ENCODE measurements at regions not wholly inside any gene's neighbourhood (a gene's known extent, or its start where the extent isn't known, plus 50 kb on each side); places are given as distances from the start of the nearest gene placed in this dataset.

DNA sequence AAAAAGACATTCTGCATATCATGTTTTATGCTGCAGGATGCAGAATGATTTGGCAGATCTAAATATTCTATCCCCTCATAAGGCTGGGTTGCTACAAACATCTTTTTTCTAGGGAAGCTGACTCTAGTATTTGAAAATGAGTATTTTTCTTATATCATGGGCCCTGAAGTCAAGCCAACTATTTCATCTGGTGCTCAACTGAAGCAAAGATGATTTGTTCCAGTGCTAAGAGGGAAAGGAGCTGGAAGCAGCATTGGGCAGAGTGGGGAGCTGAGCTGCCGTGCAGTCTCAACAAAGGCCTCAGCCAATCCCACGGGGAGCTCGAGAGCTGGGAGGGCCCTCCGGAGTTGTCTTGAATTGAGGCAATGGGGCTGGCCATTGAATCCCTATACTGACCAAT lies 155.3 kb upstream of the SLCO3A1 start:
- Histone ChIP-seq H3K4me2 (ENCODE audit: control insufficient read depth, insufficient read depth) (no peak overlapping the region), H3K4me1 (ENCODE audit: control insufficient read depth, insufficient read depth, low read length) (no peaks in the 10 kb centered on the region), H3K79me2 (ENCODE audit: control insufficient read depth, insufficient read depth, low read length) (no peaks in the 10 kb centered on the region), H3K9ac (ENCODE audit: control insufficient read depth, insufficient read depth, low read length) (no peak overlapping the region), H3K36me3 (ENCODE audit: control insufficient read depth in 2 of 2, insufficient read depth in 2 of 2, low read length in 1 of 2) (no peaks in the 10 kb centered on the region), H3K27ac (ENCODE audit: control insufficient read depth, insufficient read depth) (no peak overlapping the region), H3K27me3 (replicated peaks in 1 of 2; ENCODE audit: control insufficient read depth in 2 of 2, insufficient read depth in 2 of 2, low read length in 1 of 2) (no peaks in the 10 kb centered on the region; a peak in 1 of 4 replicates), H3K4me3 (no peak overlapping the region), H3K9me3 (replicated peaks; ENCODE audit: control insufficient read depth, insufficient read depth, low read length) (no peaks in the 10 kb centered on the region), H2AFZ (ENCODE audit: control insufficient read depth, low read depth, low read length) (no peak overlapping the region), H4K20me1 (ENCODE audit: control insufficient read depth, insufficient read depth) (no peaks in the 10 kb centered on the region)
- WGBS (ENCODE audit: insufficient coverage, insufficient replicate concordance, low lambda C conversion rate, missing lambda C conversion rate) = 39% methylated on average over 4 of the region's 4 CpGs
- ATAC-seq (no peak), DNase-seq (ENCODE audit: low read depth, low spot score) (no peak), FAIRE-seq (no peak)
- CTCF ChIA-PET = interaction anchor here (0.7 kb wide), 1 partner anchor 8 kb away, joined by 7 read pairs; no protein-coding TSS in a partner anchor
- RAD21 ChIA-PET (ENCODE audit: unreplicated experiment) = no interaction called here
- SMC1A ChIA-PET (ENCODE audit: uncharacterized antibody, unreplicated experiment) = no interaction called here
- TF ChIP-seq SREBF2 (IDR thresholded peaks at IDR 0.05; ENCODE audit: low read length) (no peak), SMARCA5 (IDR thresholded peaks at IDR 0.05) (no peak), PAX5 (IDR thresholded peaks at IDR 0.05; ENCODE audit: borderline replicate concordance, low read depth, low read length) (no peak), SRF (IDR thresholded peaks at IDR 0.05; ENCODE audit: low read depth in 2 of 2, low read length in 2 of 2) (no peak), JUND (IDR thresholded peaks at IDR 0.05; ENCODE audit: low read depth, low read length) (no peak), IRF4 (IDR thresholded peaks at IDR 0.05; ENCODE audit: low read depth, low read length) (no peak), GATAD2B (conservative IDR thresholded peaks at IDR 0.05; ENCODE audit: low read depth) (no peak), MTA3 (IDR thresholded peaks at IDR 0.05; ENCODE audit: borderline replicate concordance, low read length) (no peak), ZNF217 (IDR thresholded peaks at IDR 0.05) (no peak), NBN (IDR thresholded peaks at IDR 0.05) (no peak), EP300 (IDR thresholded peaks at IDR 0.05; ENCODE audit: borderline replicate concordance in 1 of 2, control insufficient read depth in 1 of 2, low read depth in 2 of 2, low read length in 2 of 2) (no peak), SMAD1 (IDR thresholded peaks at IDR 0.05; ENCODE audit: low read depth, partially characterized antibody) (no peak), KDM1A (IDR thresholded peaks at IDR 0.05; ENCODE audit: borderline replicate concordance) (no peak)
- TF ChIP-seq, protein P1, sequence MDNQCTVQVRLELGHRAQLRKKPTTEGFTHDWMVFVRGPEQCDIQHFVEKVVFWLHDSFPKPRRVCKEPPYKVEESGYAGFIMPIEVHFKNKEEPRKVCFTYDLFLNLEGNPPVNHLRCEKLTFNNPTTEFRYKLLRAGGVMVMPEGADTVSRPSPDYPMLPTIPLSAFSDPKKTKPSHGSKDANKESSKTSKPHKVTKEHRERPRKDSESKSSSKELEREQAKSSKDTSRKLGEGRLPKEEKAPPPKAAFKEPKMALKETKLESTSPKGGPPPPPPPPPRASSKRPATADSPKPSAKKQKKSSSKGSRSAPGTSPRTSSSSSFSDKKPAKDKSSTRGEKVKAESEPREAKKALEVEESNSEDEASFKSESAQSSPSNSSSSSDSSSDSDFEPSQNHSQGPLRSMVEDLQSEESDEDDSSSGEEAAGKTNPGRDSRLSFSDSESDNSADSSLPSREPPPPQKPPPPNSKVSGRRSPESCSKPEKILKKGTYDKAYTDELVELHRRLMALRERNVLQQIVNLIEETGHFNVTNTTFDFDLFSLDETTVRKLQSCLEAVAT (IDR thresholded peaks at IDR 0.05) = no peak
- TF ChIP-seq, protein P2, sequence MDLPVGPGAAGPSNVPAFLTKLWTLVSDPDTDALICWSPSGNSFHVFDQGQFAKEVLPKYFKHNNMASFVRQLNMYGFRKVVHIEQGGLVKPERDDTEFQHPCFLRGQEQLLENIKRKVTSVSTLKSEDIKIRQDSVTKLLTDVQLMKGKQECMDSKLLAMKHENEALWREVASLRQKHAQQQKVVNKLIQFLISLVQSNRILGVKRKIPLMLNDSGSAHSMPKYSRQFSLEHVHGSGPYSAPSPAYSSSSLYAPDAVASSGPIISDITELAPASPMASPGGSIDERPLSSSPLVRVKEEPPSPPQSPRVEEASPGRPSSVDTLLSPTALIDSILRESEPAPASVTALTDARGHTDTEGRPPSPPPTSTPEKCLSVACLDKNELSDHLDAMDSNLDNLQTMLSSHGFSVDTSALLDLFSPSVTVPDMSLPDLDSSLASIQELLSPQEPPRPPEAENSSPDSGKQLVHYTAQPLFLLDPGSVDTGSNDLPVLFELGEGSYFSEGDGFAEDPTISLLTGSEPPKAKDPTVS (IDR thresholded peaks at IDR 0.05; ENCODE audit: low read depth, low read length) = no peak
- TF ChIP-seq, protein P3, sequence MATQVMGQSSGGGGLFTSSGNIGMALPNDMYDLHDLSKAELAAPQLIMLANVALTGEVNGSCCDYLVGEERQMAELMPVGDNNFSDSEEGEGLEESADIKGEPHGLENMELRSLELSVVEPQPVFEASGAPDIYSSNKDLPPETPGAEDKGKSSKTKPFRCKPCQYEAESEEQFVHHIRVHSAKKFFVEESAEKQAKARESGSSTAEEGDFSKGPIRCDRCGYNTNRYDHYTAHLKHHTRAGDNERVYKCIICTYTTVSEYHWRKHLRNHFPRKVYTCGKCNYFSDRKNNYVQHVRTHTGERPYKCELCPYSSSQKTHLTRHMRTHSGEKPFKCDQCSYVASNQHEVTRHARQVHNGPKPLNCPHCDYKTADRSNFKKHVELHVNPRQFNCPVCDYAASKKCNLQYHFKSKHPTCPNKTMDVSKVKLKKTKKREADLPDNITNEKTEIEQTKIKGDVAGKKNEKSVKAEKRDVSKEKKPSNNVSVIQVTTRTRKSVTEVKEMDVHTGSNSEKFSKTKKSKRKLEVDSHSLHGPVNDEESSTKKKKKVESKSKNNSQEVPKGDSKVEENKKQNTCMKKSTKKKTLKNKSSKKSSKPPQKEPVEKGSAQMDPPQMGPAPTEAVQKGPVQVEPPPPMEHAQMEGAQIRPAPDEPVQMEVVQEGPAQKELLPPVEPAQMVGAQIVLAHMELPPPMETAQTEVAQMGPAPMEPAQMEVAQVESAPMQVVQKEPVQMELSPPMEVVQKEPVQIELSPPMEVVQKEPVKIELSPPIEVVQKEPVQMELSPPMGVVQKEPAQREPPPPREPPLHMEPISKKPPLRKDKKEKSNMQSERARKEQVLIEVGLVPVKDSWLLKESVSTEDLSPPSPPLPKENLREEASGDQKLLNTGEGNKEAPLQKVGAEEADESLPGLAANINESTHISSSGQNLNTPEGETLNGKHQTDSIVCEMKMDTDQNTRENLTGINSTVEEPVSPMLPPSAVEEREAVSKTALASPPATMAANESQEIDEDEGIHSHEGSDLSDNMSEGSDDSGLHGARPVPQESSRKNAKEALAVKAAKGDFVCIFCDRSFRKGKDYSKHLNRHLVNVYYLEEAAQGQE (IDR thresholded peaks at IDR 0.05; ENCODE audit: low read depth, low read length) = no peak
- in situ Hi-C loops (cut with MboI) = no loop called here
- no TSS peak for BruUV-seq (replicated peaks)
- intact Hi-C loops (cut with micrococcal nuclease; ENCODE audit: unreplicated experiment) = no loop called here
- POLR2A ChIA-PET = no interaction called here
